ENCODE measurements at regions not wholly inside any gene's neighbourhood (a gene's known extent, or its start where the extent isn't known, plus 50 kb on each side); places are given as distances from the start of the nearest gene placed in this dataset.

DNA sequence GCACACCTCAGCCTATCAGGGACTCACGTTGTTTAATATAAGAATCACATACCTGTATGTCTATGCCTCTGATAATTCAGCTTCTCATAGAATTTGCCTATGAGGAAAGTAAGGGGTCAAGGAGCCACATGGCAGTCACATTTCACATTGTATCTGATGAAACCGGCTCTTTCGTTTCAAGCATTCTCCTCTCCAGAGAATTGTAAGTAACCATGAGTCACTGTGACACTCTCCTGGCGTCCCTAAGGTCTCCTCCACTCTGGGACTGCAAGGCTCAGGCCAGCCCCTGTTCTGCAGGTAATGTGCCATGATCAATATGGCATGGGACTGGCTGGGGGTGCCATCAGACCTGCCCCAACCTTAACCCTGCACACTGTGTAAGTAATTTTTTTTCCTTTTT lies 503.3 kb downstream of the COG6 start:
- TF ChIP-seq, protein P1, sequence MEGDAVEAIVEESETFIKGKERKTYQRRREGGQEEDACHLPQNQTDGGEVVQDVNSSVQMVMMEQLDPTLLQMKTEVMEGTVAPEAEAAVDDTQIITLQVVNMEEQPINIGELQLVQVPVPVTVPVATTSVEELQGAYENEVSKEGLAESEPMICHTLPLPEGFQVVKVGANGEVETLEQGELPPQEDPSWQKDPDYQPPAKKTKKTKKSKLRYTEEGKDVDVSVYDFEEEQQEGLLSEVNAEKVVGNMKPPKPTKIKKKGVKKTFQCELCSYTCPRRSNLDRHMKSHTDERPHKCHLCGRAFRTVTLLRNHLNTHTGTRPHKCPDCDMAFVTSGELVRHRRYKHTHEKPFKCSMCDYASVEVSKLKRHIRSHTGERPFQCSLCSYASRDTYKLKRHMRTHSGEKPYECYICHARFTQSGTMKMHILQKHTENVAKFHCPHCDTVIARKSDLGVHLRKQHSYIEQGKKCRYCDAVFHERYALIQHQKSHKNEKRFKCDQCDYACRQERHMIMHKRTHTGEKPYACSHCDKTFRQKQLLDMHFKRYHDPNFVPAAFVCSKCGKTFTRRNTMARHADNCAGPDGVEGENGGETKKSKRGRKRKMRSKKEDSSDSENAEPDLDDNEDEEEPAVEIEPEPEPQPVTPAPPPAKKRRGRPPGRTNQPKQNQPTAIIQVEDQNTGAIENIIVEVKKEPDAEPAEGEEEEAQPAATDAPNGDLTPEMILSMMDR (IDR thresholded peaks at IDR 0.05), result no peak
- no peak for TF ChIP-seq POLR2A (IDR thresholded peaks at IDR 0.05)
